CD4-positive, alpha-beta memory T cell (primary cell): ENCODE measurements at regions not wholly inside any gene's neighbourhood (a gene's known extent, or its start where the extent isn't known, plus 50 kb on each side); places are given as distances from the start of the nearest gene placed in this dataset.

Source experiments
- CTCF ChIA-PET: fragments of 350-600 bp; sonication (Branson Sonifier 250); formaldehyde crosslinking; loops from one replicate; lab custom pipeline; 2021; ENCODE audit warnings: inconsistent platforms; ENCODE audit not compliant: partially characterized antibody; lab: Charles Lee
- POLR2A ChIA-PET: fragments of 350-600 bp; sonication (Branson Sonifier 250); formaldehyde crosslinking; loops from one replicate; lab custom pipeline; 2021; ENCODE audit not compliant: partially characterized antibody; lab: Charles Lee
- DNase-seq, 5 donors: peaks; one replicate each; pipeline versions ENCODE4 v3.0.0 to v3.0.0-alpha.2; 2020 to 2022; ENCODE audit warnings: mixed read lengths in 1 of 5
- H3K27ac ChIP-seq: one replicate; pipeline ENCODE4 v1.7.0; 2013; ENCODE audit warnings: low read depth, low read length
- H3K27me3 ChIP-seq: 2 replicates; pipeline ENCODE4 v1.7.0; 2013; ENCODE audit warnings: mild to moderate bottlenecking, low read length, moderate library complexity; ENCODE audit not compliant: insufficient read depth
- H3K36me3 ChIP-seq: 2 replicates; pipeline ENCODE4 v1.7.0; 2013; ENCODE audit warnings: mild to moderate bottlenecking, low read length, moderate library complexity; ENCODE audit not compliant: insufficient read depth
- H3K4me1 ChIP-seq: 2 replicates; pipeline ENCODE4 v1.7.0; 2013; ENCODE audit warnings: mild to moderate bottlenecking, low read length, moderate library complexity; ENCODE audit not compliant: insufficient read depth
- H3K4me3 ChIP-seq, 2 donors: one replicate each; pipeline ENCODE4 v1.7.0; 2013; ENCODE audit warnings: low read length in 2 of 2, mild to moderate bottlenecking in 1 of 2
- H3K9me3 ChIP-seq, 2 donors: one replicate each; pipeline ENCODE4 v1.7.0; 2013; ENCODE audit warnings: low read length in 2 of 2, control low read depth in 1 of 2; ENCODE audit not compliant: control insufficient read depth in 1 of 2
- H3K27ac Mint-ChIP-seq, 7 donors: one replicate each; pipeline ENCODE4 v1.8.0; 2020 to 2021; ENCODE audit warnings: mixed read lengths in 7 of 7, mild to moderate bottlenecking in 6 of 7, inconsistent platforms in 3 of 7, moderate library complexity in 3 of 7
- H3K27me3 Mint-ChIP-seq, 2 donors: one replicate each; pipeline ENCODE4 v1.8.0; 2020 to 2021; ENCODE audit warnings: mixed read lengths in 2 of 2
- H3K36me3 Mint-ChIP-seq, 2 donors: one replicate each; pipeline ENCODE4 v1.8.0; 2020 to 2021; ENCODE audit warnings: mixed read lengths in 2 of 2, inconsistent platforms in 1 of 2, mild to moderate bottlenecking in 1 of 2
- H3K4me1 Mint-ChIP-seq, 4 donors: one replicate each; pipeline ENCODE4 v1.8.0; 2020 to 2021; ENCODE audit warnings: mixed read lengths in 4 of 4, mild to moderate bottlenecking in 1 of 4
- H3K4me3 Mint-ChIP-seq, 8 donors: one replicate each; pipeline ENCODE4 v1.8.0; 2020 to 2021; ENCODE audit warnings: mixed read lengths in 8 of 8, mild to moderate bottlenecking in 7 of 8, moderate library complexity in 6 of 8, inconsistent platforms in 3 of 8
- H3K9me3 Mint-ChIP-seq, 8 donors: one replicate each; pipeline ENCODE4 v1.8.0; 2020 to 2021; ENCODE audit warnings: mixed read lengths in 8 of 8, mild to moderate bottlenecking in 5 of 8, inconsistent platforms in 3 of 8, moderate library complexity in 1 of 8
- intact Hi-C: fragments of 100-400 bp; cut with micrococcal nuclease; formaldehyde crosslinking; loops from one replicate; pipeline ENCODE4 v1.15.1; 2023

DNA sequence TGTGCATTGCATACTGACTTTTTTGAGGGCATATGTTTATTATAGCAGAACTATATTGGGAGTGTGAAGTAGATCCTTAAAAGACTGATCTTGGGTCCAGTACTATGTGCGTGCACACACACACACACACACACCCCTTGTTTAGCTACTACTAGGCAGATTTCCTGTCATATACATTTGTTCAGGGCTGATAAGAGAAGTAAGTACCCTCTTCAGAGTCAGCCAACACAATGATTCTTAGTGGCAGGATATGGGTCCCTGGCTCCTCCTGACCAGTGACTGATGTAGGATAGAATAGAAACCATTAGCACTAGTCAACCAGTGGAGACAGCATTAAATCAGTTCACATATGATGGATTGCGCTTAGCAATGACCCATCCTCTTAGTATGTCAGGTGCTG lies 76.2 kb upstream of the MIER3 start:
- peaks cover 0 to 2% of the 10 kb centered on the region in 2 donors for H3K27me3 Mint-ChIP-seq
- H3K4me3 Mint-ChIP-seq, result no peak overlapping the region
- H3K9me3 Mint-ChIP-seq, result peaks cover 0 to 3% (median 0%) of the 10 kb centered on the region in 8 donors
- H3K36me3 Mint-ChIP-seq, result no peaks in the 10 kb centered on the region
- H3K27ac ChIP-seq, result no peak overlapping the region
- no peaks in the 10 kb centered on the region for H3K27me3 ChIP-seq
- H3K4me1 Mint-ChIP-seq, result peaks cover 8 to 17% (median 11%) of the 10 kb centered on the region in 4 donors
- POLR2A ChIA-PET, result no interaction called here
- no peak overlapping the region for H3K27ac Mint-ChIP-seq
- intact Hi-C loops, result no loop called here
- H3K4me1 ChIP-seq, result no peaks in the 10 kb centered on the region
- no peaks in the 10 kb centered on the region for H3K36me3 ChIP-seq
- CTCF ChIA-PET, result no interaction called here
- DNase-seq, result no peak
- H3K4me3 ChIP-seq, result no peak overlapping the region
- H3K9me3 ChIP-seq, result no peaks in the 10 kb centered on the region

DNA sequence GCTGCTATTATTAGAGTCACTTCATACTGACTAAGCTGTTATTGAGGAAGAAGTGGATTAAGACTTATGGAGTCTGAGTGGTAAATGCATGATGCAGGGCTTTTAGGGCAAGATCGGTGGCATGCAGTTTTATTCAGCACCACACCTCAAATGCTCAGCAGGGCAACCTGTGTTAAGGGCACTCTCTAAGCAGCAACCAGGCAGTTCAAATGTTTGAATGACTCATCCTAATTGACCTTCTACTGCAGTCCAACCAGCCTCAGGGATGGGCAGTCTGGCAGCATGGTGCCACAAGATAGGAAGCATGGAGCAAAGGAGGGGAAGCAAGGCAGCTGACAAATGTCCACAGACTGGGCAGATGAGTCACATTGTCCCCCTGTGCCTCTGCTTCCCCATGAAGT lies 80.2 kb upstream of the MIER3 start:
- intact Hi-C loops, result no loop called here
- H3K27ac Mint-ChIP-seq, result no peak overlapping the region
- peaks cover 0 to 2% of the 10 kb centered on the region in 2 donors for H3K27me3 Mint-ChIP-seq
- peaks cover 8 to 17% (median 11%) of the 10 kb centered on the region in 4 donors for H3K4me1 Mint-ChIP-seq
- ChIA-PET POLR2A (interaction anchor here (0.6 kb wide), 1 partner anchor 156 kb away, joined by 3 read pairs; no protein-coding TSS in a partner anchor), CTCF (no interaction called here)
- H3K9me3 Mint-ChIP-seq, result no peaks in the 10 kb centered on the region
- Histone ChIP-seq H3K27me3 (no peaks in the 10 kb centered on the region), H3K36me3 (no peaks in the 10 kb centered on the region), H3K4me3 (no peak overlapping the region), H3K27ac (no peak overlapping the region), H3K4me1 (no peaks in the 10 kb centered on the region), H3K9me3 (no peaks in the 10 kb centered on the region)
- H3K36me3 Mint-ChIP-seq, result no peaks in the 10 kb centered on the region
- no peak for DNase-seq
- H3K4me3 Mint-ChIP-seq, result no peak overlapping the region

DNA sequence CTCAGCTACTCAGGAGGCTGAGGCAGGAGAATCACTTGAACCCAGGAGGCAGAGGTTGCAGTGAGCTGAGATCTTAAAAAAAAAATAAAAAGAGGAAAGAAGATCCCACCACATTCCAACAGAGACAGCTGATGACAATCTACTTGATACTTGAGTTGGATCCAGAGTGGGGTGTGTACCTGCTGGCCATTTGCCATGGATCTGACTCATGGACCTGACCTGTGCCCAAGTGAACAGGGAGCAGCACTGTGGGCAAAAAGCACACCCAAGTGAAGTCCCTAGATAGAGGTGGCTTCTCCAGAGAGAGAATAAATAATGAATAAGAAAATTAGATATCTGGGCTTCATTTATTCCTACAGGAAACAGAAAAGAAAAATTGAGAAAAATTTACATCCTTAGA lies 81.2 kb upstream of the MIER3 start:
- intact Hi-C loops, result no loop called here
- Histone ChIP-seq H3K27ac (no peak overlapping the region), H3K4me1 (no peaks in the 10 kb centered on the region), H3K36me3 (no peaks in the 10 kb centered on the region), H3K27me3 (no peaks in the 10 kb centered on the region), H3K4me3 (no peak overlapping the region), H3K9me3 (no peaks in the 10 kb centered on the region)
- no peak for DNase-seq
- Mint-ChIP-seq H3K4me3 (no peak overlapping the region), H3K9me3 (no peaks in the 10 kb centered on the region), H3K27me3 (peaks cover 0 to 2% of the 10 kb centered on the region in 2 donors), H3K36me3 (no peaks in the 10 kb centered on the region), H3K4me1 (peaks cover 8 to 17% (median 11%) of the 10 kb centered on the region in 4 donors), H3K27ac (no peak overlapping the region)
- ChIA-PET POLR2A (no interaction called here), CTCF (no interaction called here)

DNA sequence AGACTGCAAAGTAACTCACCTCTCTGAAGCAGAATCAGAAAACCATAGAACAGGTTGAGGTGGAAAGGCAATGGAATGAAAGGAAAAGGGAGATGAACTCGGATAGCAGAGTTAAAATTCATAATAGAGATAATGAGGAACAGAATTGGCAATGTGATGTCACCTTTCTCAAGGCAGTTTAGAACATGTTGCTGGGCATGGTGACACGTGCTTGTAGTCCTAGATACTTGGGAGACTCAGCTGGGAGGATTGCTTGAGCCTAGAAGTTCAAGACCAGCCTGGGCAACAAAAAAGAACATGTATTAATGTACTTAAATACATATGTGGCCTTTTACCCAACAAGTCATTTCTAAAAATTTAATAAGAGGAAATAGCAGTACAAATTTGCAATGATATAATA lies 81.6 kb upstream of the MIER3 start:
- no peak overlapping the region for H3K27ac ChIP-seq
- no peak overlapping the region for H3K27ac Mint-ChIP-seq
- no peaks in the 10 kb centered on the region for H3K9me3 ChIP-seq
- intact Hi-C loops, result no loop called here
- H3K36me3 ChIP-seq, result no peaks in the 10 kb centered on the region
- H3K4me3 ChIP-seq, result no peak overlapping the region
- H3K9me3 Mint-ChIP-seq, result no peaks in the 10 kb centered on the region
- peaks cover 8 to 17% (median 11%) of the 10 kb centered on the region in 4 donors for H3K4me1 Mint-ChIP-seq
- no peak overlapping the region for H3K4me3 Mint-ChIP-seq
- H3K27me3 Mint-ChIP-seq, result peaks cover 0 to 2% of the 10 kb centered on the region in 2 donors
- no peaks in the 10 kb centered on the region for H3K36me3 Mint-ChIP-seq
- H3K4me1 ChIP-seq, result no peaks in the 10 kb centered on the region
- POLR2A ChIA-PET, result no interaction called here
- no peaks in the 10 kb centered on the region for H3K27me3 ChIP-seq
- no peak for DNase-seq
- CTCF ChIA-PET, result no interaction called here

DNA sequence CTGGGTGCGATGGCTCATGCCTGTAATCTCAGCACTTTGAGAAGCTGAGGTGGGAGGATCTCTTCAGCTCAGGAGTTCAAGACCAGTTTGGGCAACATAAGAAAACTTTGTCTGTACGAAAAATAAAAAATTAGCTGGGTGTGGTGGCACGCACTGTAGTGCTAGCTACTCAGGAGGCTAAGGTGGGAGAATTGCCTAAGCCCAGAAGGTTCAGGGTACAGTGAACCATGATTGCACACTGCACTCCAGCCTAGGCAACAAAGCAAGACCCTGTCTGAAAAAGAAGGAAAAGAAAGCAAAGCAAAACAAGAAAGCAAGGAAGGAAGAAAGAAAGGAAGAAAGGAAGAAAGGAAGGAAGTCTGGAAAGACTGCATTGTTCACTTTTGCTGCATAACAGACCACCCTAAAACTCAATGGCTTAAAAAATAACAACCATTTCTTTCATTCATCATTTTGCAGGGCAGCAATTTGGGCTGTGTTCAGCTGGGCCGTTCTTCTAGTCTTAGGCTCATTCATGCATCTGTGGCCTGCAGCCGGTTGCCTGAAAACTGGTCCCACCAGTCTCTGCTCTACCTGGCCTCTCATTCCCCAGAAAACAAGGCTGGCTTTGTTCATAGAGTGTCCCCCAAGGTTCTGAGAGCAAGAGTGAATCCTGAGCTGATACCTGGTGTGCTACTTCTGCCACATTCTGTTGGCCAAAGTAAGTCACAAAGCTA lies 82.4 kb upstream of the MIER3 start:
- no peaks in the 10 kb centered on the region for H3K9me3 Mint-ChIP-seq
- no peak overlapping the region for H3K27ac Mint-ChIP-seq
- POLR2A ChIA-PET, result no interaction called here

DNA sequence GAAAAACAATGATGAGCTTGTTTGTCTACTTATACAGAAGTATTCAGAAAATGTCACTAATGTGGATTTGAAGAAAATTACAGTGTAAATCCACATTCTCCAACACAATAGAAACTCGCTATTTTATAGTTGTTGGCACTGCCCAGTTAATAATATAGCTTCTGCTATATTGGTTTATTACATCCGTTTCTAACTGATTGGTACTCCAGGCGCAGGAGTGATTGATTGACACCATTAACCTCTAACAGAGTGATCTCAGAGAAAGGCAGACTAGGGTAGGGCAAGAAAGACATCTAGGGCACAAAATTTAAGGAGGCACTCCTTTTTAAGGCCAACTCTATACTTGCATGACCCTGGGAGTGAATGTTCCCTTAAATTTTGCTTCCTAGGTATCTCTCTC lies 84.0 kb upstream of the MIER3 start:
- ChIA-PET CTCF (no interaction called here), POLR2A (no interaction called here)
- H3K4me3 ChIP-seq, result no peak overlapping the region
- no peaks in the 10 kb centered on the region for H3K9me3 ChIP-seq
- intact Hi-C loops, result no loop called here
- H3K36me3 Mint-ChIP-seq, result no peaks in the 10 kb centered on the region
- H3K36me3 ChIP-seq, result no peaks in the 10 kb centered on the region
- no peak for DNase-seq
- no peak overlapping the region for H3K4me3 Mint-ChIP-seq
- H3K4me1 Mint-ChIP-seq, result peaks cover 3 to 8% (median 6%) of the 10 kb centered on the region in 4 donors
- no peak overlapping the region for H3K27ac Mint-ChIP-seq
- peaks cover 0 to 2% of the 10 kb centered on the region in 2 donors for H3K27me3 Mint-ChIP-seq
- H3K4me1 ChIP-seq, result no peaks in the 10 kb centered on the region
- no peaks in the 10 kb centered on the region for H3K9me3 Mint-ChIP-seq
- no peak overlapping the region for H3K27ac ChIP-seq
- H3K27me3 ChIP-seq, result no peaks in the 10 kb centered on the region

More for the DNA sequence above, 82.4 kb upstream of the MIER3 start:
- Histone ChIP-seq H3K4me1 (no peaks in the 10 kb centered on the region), H3K9me3 (no peaks in the 10 kb centered on the region), H3K27me3 (no peaks in the 10 kb centered on the region), H3K36me3 (no peaks in the 10 kb centered on the region), H3K4me3 (no peak overlapping the region), H3K27ac (no peak overlapping the region)
- H3K4me1 Mint-ChIP-seq, result peaks cover 8 to 17% (median 11%) of the 10 kb centered on the region in 4 donors
- H3K36me3 Mint-ChIP-seq, result no peaks in the 10 kb centered on the region
- no peak for DNase-seq
- intact Hi-C loops, result no loop called here
- CTCF ChIA-PET, result no interaction called here
- no peak overlapping the region for H3K4me3 Mint-ChIP-seq
- peaks cover 0 to 2% of the 10 kb centered on the region in 2 donors for H3K27me3 Mint-ChIP-seq

DNA sequence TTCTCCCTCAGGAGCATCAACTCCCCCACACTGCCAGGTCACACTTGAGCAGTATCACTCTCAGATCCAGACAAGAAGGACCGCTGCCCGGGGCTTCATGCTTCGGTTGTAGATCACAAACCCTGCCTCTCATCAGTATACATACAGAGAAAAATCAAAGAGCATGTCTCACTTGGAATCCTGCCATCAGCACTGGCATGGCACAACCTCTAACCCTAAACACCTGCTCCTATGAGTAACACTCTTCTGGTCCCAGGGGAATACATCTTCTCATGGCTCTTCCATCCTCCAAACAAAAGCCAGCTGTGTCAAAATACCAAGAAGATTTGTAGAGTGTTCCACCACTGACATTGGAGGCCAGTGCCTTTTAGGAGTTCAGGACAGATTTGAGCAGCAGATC lies 84.8 kb upstream of the MIER3 start:
- DNase-seq, result no peak
- intact Hi-C loops, result no loop called here
- Mint-ChIP-seq H3K4me3 (no peak overlapping the region), H3K9me3 (no peaks in the 10 kb centered on the region), H3K4me1 (peaks cover 0 to 2% (median under 1%) of the 10 kb centered on the region in 4 donors), H3K27ac (no peak overlapping the region), H3K27me3 (no peaks in the 10 kb centered on the region), H3K36me3 (no peaks in the 10 kb centered on the region)
- ChIA-PET CTCF (no interaction called here), POLR2A (no interaction called here)
- no peaks in the 10 kb centered on the region for H3K4me1 ChIP-seq
- no peaks in the 10 kb centered on the region for H3K27me3 ChIP-seq
- H3K27ac ChIP-seq, result no peak overlapping the region
- H3K9me3 ChIP-seq, result no peaks in the 10 kb centered on the region
- no peak overlapping the region for H3K4me3 ChIP-seq
- H3K36me3 ChIP-seq, result no peaks in the 10 kb centered on the region
